Tibial nerve (tissue), 4 donors: ENCODE measurements at regions not wholly inside any gene's neighbourhood (a gene's known extent, or its start where the extent isn't known, plus 50 kb on each side); places are given as distances from the start of the nearest gene placed in this dataset.
A peak's percentile ranks its signal among the peaks of the same experiment; 100 is the strongest.

Experiments
- DNase-seq, 2 donors: peaks; one replicate each; pipeline ENCODE4 v3.0.0-alpha.2; 2019; ENCODE audit warnings: low spot score in 2 of 2
- H3K27ac ChIP-seq, 4 donors: fragments of 200-600 bp; sonication (generic) in 3 of 4; one replicate each; pipeline ENCODE4 v1.5.1; 2017 to 2019; ENCODE audit warnings: mild to moderate bottlenecking in 1 of 4
- H3K27me3 ChIP-seq, 2 donors: fragments of 200-600 bp; sonication (generic) in 1 of 2; one replicate each; pipeline versions ENCODE4 v1.5.1 to v1.6.0; 2017 to 2019
- H3K36me3 ChIP-seq, 3 donors: fragments of 200-600 bp; sonication (generic); one replicate each; pipeline ENCODE4 v1.5.1; 2018 to 2019
- H3K4me1 ChIP-seq, 4 donors: fragments of 200-600 bp; sonication (generic) in 3 of 4; one replicate each; pipeline ENCODE4 v1.5.1; 2017 to 2019
- H3K4me3 ChIP-seq, 4 donors: fragments of 200-600 bp; sonication (generic) in 3 of 4; one replicate each; pipeline ENCODE4 v1.5.1; 2017 to 2019; ENCODE audit warnings: mild to moderate bottlenecking in 1 of 4, moderate library complexity in 1 of 4
- H3K9me3 ChIP-seq, 4 donors: fragments of 200-600 bp; sonication (generic) in 3 of 4; one replicate each; pipeline ENCODE4 v1.5.1; 2017 to 2019
- CTCF ChIP-seq, 5 experiments: fragments of 200-600 bp in 3 of 5; fragments of 450-650 bp in 2 of 5; sonication (generic) in 3 of 5; IDR thresholded peaks; one replicate each; pipeline ENCODE4 v1.5.1; 2016 to 2019; ENCODE audit warnings: antibody characterized with exemption in 5 of 5, mild to moderate bottlenecking in 3 of 5, moderate library complexity in 2 of 5
- EP300 ChIP-seq, 2 donors: sonication (generic); formaldehyde crosslinking; IDR thresholded peaks; one replicate each; pipeline ENCODE4 v1.6.1; 2017; ENCODE audit warnings: antibody characterized with exemption in 2 of 2, mild to moderate bottlenecking in 1 of 2
- POLR2A ChIP-seq, 2 donors: fragments of 450-650 bp; IDR thresholded peaks; one replicate each; pipeline ENCODE4 v1.6.1; 2017; ENCODE audit warnings: antibody characterized with exemption in 2 of 2, mild to moderate bottlenecking in 2 of 2, moderate library complexity in 2 of 2
- WGBS, 2 donors: methylation state at CpG; one replicate each; pipeline ENCODE4 v1.1.5; 2018; 5-methylcytosine and 5-hydroxymethylcytosine counted together

- TF ChIP-seq POLR2A (IDR thresholded peaks at IDR 0.05) (no peak), EP300 (IDR thresholded peaks at IDR 0.05) (no peak), CTCF (IDR thresholded peaks at IDR 0.05) (no peak)
- H3K9me3 ChIP-seq: no peaks in the 10 kb centered on the region
- no peak overlapping the region for H3K4me3 ChIP-seq
- DNase-seq: no peak
- WGBS, 2 donors: 81 to 90% methylated on average over 3 of the region's 3 CpGs
- no peaks in the 10 kb centered on the region for H3K36me3 ChIP-seq
- H3K27ac ChIP-seq: no peak overlapping the region
- H3K27me3 ChIP-seq: no peaks in the 10 kb centered on the region
- H3K4me1 ChIP-seq: peaks cover 0 to 7% (median 0%) of the 10 kb centered on the region in 4 donors
Measured at GRCh38 chr6:74431873-74432580, 736.0 kb downstream of the CD109 start.

- Histone ChIP-seq H3K4me3 (no peak overlapping the region), H3K9me3 (peaks cover 0 to 3% (median 0%) of the 10 kb centered on the region in 4 donors), H3K27me3 (no peaks in the 10 kb centered on the region), H3K4me1 (no peaks in the 10 kb centered on the region), H3K36me3 (no peaks in the 10 kb centered on the region), H3K27ac (no peak overlapping the region)
- TF ChIP-seq POLR2A (IDR thresholded peaks at IDR 0.05) (no peak), EP300 (IDR thresholded peaks at IDR 0.05) (no peak), CTCF (IDR thresholded peaks at IDR 0.05) (no peak)
- WGBS, 2 donors: 94 to 100% methylated on average over 1 of the region's 1 CpG
- no peak for DNase-seq
Measured at GRCh38 chr6:74420221-74420620, 724.2 kb downstream of the CD109 start.

GRCh38 chr6:74415056-74415455, 719.1 kb downstream of the CD109 start:
- H3K9me3 ChIP-seq: no peaks in the 10 kb centered on the region
- no peak overlapping the region for H3K4me3 ChIP-seq
- H3K4me1 ChIP-seq: no peaks in the 10 kb centered on the region
- no peak for DNase-seq
- no peaks in the 10 kb centered on the region for H3K27me3 ChIP-seq
- H3K27ac ChIP-seq: no peak overlapping the region
- no peaks in the 10 kb centered on the region for H3K36me3 ChIP-seq
- TF ChIP-seq CTCF (IDR thresholded peaks at IDR 0.05) (no peak), POLR2A (IDR thresholded peaks at IDR 0.05) (no peak), EP300 (IDR thresholded peaks at IDR 0.05) (no peak)

GRCh38 chr6:74410630-74411029, 714.6 kb downstream of the CD109 start:
- Histone ChIP-seq H3K4me3 (no peak overlapping the region), H3K27me3 (no peaks in the 10 kb centered on the region), H3K9me3 (no peaks in the 10 kb centered on the region), H3K27ac (no peak overlapping the region), H3K36me3 (no peaks in the 10 kb centered on the region), H3K4me1 (no peaks in the 10 kb centered on the region)
- 65 to 76% methylated on average over 1 of the region's 1 CpG for WGBS, 2 donors
- TF ChIP-seq CTCF (IDR thresholded peaks at IDR 0.05) (no peak), POLR2A (IDR thresholded peaks at IDR 0.05) (no peak), EP300 (IDR thresholded peaks at IDR 0.05) (no peak)
- DNase-seq: no peak

- DNase-seq: peak in 1 of 2 donors; percentile 13
- WGBS, 2 donors: 0 to 24% methylated on average over 1 of the region's 1 CpG
- Histone ChIP-seq H3K27ac (no peak overlapping the region), H3K36me3 (no peaks in the 10 kb centered on the region), H3K4me1 (no peaks in the 10 kb centered on the region), H3K27me3 (no peaks in the 10 kb centered on the region), H3K4me3 (no peak overlapping the region), H3K9me3 (no peaks in the 10 kb centered on the region)
- TF ChIP-seq CTCF (IDR thresholded peaks at IDR 0.05) (peak; percentile 18 to 69 (median 56)), POLR2A (IDR thresholded peaks at IDR 0.05) (no peak), EP300 (IDR thresholded peaks at IDR 0.05) (no peak)
Measured at GRCh38 chr6:74409447-74409846, 713.4 kb downstream of the CD109 start.
